K562 (cell line): ENCODE measurements at regions not wholly inside any gene's neighbourhood (a gene's known extent, or its start where the extent isn't known, plus 50 kb on each side); places are given as distances from the start of the nearest gene placed in this dataset.

Experiments
- CREB1 ChIP-seq, 2 experiments: sonication (generic) in 1 of 2; formaldehyde crosslinking in 1 of 2; IDR thresholded peaks; 2 replicates each; pipeline versions ENCODE4 v1.6.1 to v1.8.0; 2012 to 2022; ENCODE audit warnings: inconsistent platforms in 1 of 2, mild to moderate bottlenecking in 1 of 2, missing genetic modification reagents in 1 of 2, moderate library complexity in 1 of 2
- GABPB1 ChIP-seq: sonication (generic); formaldehyde crosslinking; IDR thresholded peaks from 2 replicates; pipeline ENCODE4 v1.8.0; 2022; ENCODE audit warnings: mild to moderate bottlenecking, missing genetic modification reagents
- NBN ChIP-seq: fragments of 450-650 bp; IDR thresholded peaks from 2 replicates; pipeline ENCODE4 v1.6.1; 2016; ENCODE audit warnings: low read depth, mild to moderate bottlenecking
- RBM22 ChIP-seq: fragments of 200-400 bp; formaldehyde crosslinking; IDR thresholded peaks from 2 replicates; pipeline ENCODE4 v1.6.1; 2018; ENCODE audit warnings: low read length, low read depth; ENCODE audit not compliant: poor library complexity, severe bottlenecking
- ZNF707 ChIP-seq: fragments of 250-450 bp; sonication (Bioruptor Pico); conservative IDR thresholded peaks from 2 replicates; pipeline ENCODE4 v1.8.0; 2022; ENCODE audit warnings: inconsistent platforms, mild to moderate bottlenecking, moderate library complexity
- TF ChIP-seq, protein P1 (sequence below): fragments of 200-600 bp; sonication (generic); IDR thresholded peaks from one replicate; pipeline ENCODE4 v1.6.1; 2012; ENCODE audit warnings: mild to moderate bottlenecking, low read depth, low read length, inconsistent platforms

DNA sequence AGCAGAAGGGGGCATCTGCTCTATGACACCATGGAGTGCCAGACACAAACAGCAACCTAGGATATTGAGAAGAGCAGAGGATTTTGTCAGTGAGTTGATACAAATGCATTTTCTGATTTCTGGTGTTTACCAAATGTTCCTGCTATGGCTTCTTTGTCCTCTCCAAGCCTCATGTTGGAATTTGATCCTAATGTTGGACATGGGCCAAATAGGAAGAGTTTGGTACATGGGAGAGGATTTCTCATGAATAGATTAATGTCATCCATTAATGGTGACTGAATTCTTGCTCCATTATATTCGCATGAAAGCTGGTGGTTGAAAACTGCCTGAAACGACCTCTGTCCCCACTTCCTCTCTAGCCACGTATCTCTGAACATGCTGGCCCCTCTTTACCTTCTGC lies 1002.2 kb upstream of the FLRT2 start (continued):
- TF ChIP-seq, protein P1, sequence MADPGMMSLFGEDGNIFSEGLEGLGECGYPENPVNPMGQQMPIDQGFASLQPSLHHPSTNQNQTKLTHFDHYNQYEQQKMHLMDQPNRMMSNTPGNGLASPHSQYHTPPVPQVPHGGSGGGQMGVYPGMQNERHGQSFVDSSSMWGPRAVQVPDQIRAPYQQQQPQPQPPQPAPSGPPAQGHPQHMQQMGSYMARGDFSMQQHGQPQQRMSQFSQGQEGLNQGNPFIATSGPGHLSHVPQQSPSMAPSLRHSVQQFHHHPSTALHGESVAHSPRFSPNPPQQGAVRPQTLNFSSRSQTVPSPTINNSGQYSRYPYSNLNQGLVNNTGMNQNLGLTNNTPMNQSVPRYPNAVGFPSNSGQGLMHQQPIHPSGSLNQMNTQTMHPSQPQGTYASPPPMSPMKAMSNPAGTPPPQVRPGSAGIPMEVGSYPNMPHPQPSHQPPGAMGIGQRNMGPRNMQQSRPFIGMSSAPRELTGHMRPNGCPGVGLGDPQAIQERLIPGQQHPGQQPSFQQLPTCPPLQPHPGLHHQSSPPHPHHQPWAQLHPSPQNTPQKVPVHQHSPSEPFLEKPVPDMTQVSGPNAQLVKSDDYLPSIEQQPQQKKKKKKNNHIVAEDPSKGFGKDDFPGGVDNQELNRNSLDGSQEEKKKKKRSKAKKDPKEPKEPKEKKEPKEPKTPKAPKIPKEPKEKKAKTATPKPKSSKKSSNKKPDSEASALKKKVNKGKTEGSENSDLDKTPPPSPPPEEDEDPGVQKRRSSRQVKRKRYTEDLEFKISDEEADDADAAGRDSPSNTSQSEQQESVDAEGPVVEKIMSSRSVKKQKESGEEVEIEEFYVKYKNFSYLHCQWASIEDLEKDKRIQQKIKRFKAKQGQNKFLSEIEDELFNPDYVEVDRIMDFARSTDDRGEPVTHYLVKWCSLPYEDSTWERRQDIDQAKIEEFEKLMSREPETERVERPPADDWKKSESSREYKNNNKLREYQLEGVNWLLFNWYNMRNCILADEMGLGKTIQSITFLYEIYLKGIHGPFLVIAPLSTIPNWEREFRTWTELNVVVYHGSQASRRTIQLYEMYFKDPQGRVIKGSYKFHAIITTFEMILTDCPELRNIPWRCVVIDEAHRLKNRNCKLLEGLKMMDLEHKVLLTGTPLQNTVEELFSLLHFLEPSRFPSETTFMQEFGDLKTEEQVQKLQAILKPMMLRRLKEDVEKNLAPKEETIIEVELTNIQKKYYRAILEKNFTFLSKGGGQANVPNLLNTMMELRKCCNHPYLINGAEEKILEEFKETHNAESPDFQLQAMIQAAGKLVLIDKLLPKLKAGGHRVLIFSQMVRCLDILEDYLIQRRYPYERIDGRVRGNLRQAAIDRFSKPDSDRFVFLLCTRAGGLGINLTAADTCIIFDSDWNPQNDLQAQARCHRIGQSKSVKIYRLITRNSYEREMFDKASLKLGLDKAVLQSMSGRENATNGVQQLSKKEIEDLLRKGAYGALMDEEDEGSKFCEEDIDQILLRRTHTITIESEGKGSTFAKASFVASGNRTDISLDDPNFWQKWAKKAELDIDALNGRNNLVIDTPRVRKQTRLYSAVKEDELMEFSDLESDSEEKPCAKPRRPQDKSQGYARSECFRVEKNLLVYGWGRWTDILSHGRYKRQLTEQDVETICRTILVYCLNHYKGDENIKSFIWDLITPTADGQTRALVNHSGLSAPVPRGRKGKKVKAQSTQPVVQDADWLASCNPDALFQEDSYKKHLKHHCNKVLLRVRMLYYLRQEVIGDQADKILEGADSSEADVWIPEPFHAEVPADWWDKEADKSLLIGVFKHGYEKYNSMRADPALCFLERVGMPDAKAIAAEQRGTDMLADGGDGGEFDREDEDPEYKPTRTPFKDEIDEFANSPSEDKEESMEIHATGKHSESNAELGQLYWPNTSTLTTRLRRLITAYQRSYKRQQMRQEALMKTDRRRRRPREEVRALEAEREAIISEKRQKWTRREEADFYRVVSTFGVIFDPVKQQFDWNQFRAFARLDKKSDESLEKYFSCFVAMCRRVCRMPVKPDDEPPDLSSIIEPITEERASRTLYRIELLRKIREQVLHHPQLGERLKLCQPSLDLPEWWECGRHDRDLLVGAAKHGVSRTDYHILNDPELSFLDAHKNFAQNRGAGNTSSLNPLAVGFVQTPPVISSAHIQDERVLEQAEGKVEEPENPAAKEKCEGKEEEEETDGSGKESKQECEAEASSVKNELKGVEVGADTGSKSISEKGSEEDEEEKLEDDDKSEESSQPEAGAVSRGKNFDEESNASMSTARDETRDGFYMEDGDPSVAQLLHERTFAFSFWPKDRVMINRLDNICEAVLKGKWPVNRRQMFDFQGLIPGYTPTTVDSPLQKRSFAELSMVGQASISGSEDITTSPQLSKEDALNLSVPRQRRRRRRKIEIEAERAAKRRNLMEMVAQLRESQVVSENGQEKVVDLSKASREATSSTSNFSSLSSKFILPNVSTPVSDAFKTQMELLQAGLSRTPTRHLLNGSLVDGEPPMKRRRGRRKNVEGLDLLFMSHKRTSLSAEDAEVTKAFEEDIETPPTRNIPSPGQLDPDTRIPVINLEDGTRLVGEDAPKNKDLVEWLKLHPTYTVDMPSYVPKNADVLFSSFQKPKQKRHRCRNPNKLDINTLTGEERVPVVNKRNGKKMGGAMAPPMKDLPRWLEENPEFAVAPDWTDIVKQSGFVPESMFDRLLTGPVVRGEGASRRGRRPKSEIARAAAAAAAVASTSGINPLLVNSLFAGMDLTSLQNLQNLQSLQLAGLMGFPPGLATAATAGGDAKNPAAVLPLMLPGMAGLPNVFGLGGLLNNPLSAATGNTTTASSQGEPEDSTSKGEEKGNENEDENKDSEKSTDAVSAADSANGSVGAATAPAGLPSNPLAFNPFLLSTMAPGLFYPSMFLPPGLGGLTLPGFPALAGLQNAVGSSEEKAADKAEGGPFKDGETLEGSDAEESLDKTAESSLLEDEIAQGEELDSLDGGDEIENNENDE = no peak
- no peak for TF ChIP-seq GABPB1
- no peak for TF ChIP-seq RBM22
- no peak for TF ChIP-seq NBN
- no peak for TF ChIP-seq CREB1 (IDR thresholded peaks at IDR 0.05)
- TF ChIP-seq CREB1 (CRISPR knock-in tag; IDR thresholded peaks at IDR 0.05) = no peak
- TF ChIP-seq ZNF707 (CRISPR knock-in tag) = no peak
